Gastrocnemius medialis (tissue), 4 donors: ENCODE measurements at regions not wholly inside any gene's neighbourhood (a gene's known extent, or its start where the extent isn't known, plus 50 kb on each side); places are given as distances from the start of the nearest gene placed in this dataset.

Experiments used
- CTCF ChIP-seq, 5 experiments: fragments of 450-650 bp in 3 of 5; fragments of 200-600 bp in 2 of 5; sonication (generic) in 2 of 5; IDR thresholded peaks in 4 of 5; conservative IDR thresholded peaks in 1 of 5; 1 replicate in 4 of 5; 2 replicates in 1 of 5; pipeline ENCODE4 v1.5.1; 2016 to 2019; ENCODE audit warnings: antibody characterized with exemption in 5 of 5, mild to moderate bottlenecking in 3 of 5, moderate library complexity in 3 of 5
- POLR2A ChIP-seq, 2 donors: fragments of 450-650 bp; IDR thresholded peaks; one replicate each; pipeline ENCODE4 v1.6.1; 2017; ENCODE audit warnings: antibody characterized with exemption in 2 of 2, mild to moderate bottlenecking in 2 of 2, moderate library complexity in 2 of 2

DNA sequence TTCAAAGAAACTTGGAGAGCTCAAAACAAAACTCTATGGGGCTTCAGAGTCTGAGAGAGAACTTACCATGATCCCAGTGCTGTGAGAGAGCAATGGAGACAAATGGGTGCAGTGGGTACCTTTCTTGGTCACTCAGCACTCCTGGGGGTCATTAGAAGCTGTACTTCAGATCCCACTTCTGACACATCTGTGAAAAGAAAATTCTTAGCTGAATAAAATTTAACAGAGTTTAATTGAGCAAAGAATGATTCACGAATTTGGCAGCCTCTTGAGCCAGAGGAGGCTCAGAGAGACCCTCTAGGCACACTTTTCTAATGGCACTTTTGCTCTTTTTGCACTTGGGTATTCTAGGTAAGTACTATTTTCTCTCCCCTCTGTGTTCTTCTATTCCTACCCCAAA lies 96.8 kb upstream of the SYT10 start:
- no peak for TF ChIP-seq CTCF (IDR thresholded peaks at IDR 0.05 in 4 of 5, conservative IDR thresholded peaks at IDR 0.05 in 1 of 5)
- no peak for TF ChIP-seq POLR2A (IDR thresholded peaks at IDR 0.05)
